ENCODE measurements at regions not wholly inside any gene's neighbourhood (a gene's known extent, or its start where the extent isn't known, plus 50 kb on each side); places are given as distances from the start of the nearest gene placed in this dataset.
A peak's percentile ranks its signal among the peaks of the same experiment; 100 is the strongest.
"Not testable (repeated sequence)": the region's sequence is repeated elsewhere in the genome, so short reads cannot be mapped to it uniquely, and the experiment has no call there.

- no peak for DNase-seq (ENCODE audit: low read depth in 4 of 4, low spot score in 3 of 4)
These were observed 85.3 kb upstream of the AKAP12 start for GRCh38 chr6:151154418-151154817.

GRCh38 chr6:151155095-151155494 is 84.7 kb upstream of the AKAP12 start:
- DNase-seq (ENCODE audit: low read depth in 4 of 4, low spot score in 3 of 4): no peak

GRCh38 chr6:151160929-151161757 is 78.6 kb upstream of the AKAP12 start:
- peak in 3 of 4 donors; percentile 65 to 82 (median 74) for DNase-seq (ENCODE audit: low read depth in 4 of 4, low spot score in 3 of 4)

GRCh38 chr6:151164383-151164782 is 75.4 kb upstream of the AKAP12 start:
- no peak for DNase-seq (ENCODE audit: low read depth in 4 of 4, low spot score in 3 of 4)

GRCh38 chr6:151166180-151166579 is 73.6 kb upstream of the AKAP12 start:
- no peak for DNase-seq (ENCODE audit: low read depth in 4 of 4, low spot score in 3 of 4)

GRCh38 chr6:151167034-151167433 is 72.7 kb upstream of the AKAP12 start:
- no peak for DNase-seq (ENCODE audit: low read depth in 4 of 4, low spot score in 3 of 4)

- no peak for DNase-seq (ENCODE audit: low read depth in 4 of 4, low spot score in 3 of 4)
These were observed 69.0 kb upstream of the AKAP12 start for GRCh38 chr6:151170622-151171246.

- DNase-seq (ENCODE audit: low read depth in 4 of 4, low spot score in 3 of 4): no peak
These were observed 67.0 kb upstream of the AKAP12 start for GRCh38 chr6:151172751-151173150.

- no peak for DNase-seq (ENCODE audit: low read depth in 4 of 4, low spot score in 3 of 4)
These were observed 63.9 kb upstream of the AKAP12 start for GRCh38 chr6:151175662-151176445.

GRCh38 chr6:151176911-151177770 is 62.6 kb upstream of the AKAP12 start:
- no peak for DNase-seq (ENCODE audit: low read depth in 4 of 4, low spot score in 3 of 4)

- DNase-seq (ENCODE audit: low read depth in 4 of 4, low spot score in 3 of 4): no peak
These were observed 61.4 kb upstream of the AKAP12 start for GRCh38 chr6:151178373-151178772.

- no peak for DNase-seq (ENCODE audit: low read depth in 4 of 4, low spot score in 3 of 4)
These were observed 60.4 kb upstream of the AKAP12 start for GRCh38 chr6:151179321-151179720.

GRCh38 chr6:151180330-151181048 is 59.3 kb upstream of the AKAP12 start:
- DNase-seq (ENCODE audit: low read depth in 4 of 4, low spot score in 3 of 4): no peak

- DNase-seq (ENCODE audit: low read depth in 4 of 4, low spot score in 3 of 4): no peak
These were observed 57.9 kb upstream of the AKAP12 start for GRCh38 chr6:151181706-151182363.

- not testable (repeated sequence) for DNase-seq (ENCODE audit: low read depth in 4 of 4, low spot score in 3 of 4)
These were observed 56.8 kb upstream of the AKAP12 start for GRCh38 chr6:151182958-151183357.

GRCh38 chr6:151185148-151185547 is 54.6 kb upstream of the AKAP12 start:
- DNase-seq (ENCODE audit: low read depth in 4 of 4, low spot score in 3 of 4): no peak

GRCh38 chr6:151186306-151186705 is 53.5 kb upstream of the AKAP12 start:
- DNase-seq (ENCODE audit: low read depth in 4 of 4, low spot score in 3 of 4): no peak

- DNase-seq (ENCODE audit: low read depth in 4 of 4, low spot score in 3 of 4): no peak
These were observed 52.9 kb upstream of the AKAP12 start for GRCh38 chr6:151186804-151187330.
